PFSK-1 (cell line): ENCODE measurements at regions not wholly inside any gene's neighbourhood (a gene's known extent, or its start where the extent isn't known, plus 50 kb on each side); places are given as distances from the start of the nearest gene placed in this dataset.

Source experiments
- FOXP2 ChIP-seq: optimal IDR thresholded peaks from 2 replicates; pipeline ENCODE3; 2011; ENCODE audit warnings: borderline replicate concordance, control low read depth, inconsistent platforms; ENCODE audit not compliant: insufficient read depth; ENCODE audit errors: extremely low read length, extremely low read depth
- POLR2AphosphoS5 ChIP-seq: IDR thresholded peaks from 2 replicates; pipeline ENCODE4 v1.6.1; 2012; ENCODE audit warnings: low read depth, mild to moderate bottlenecking, control low read depth, low read length, moderate library complexity
- SIN3A ChIP-seq: IDR thresholded peaks from 2 replicates; pipeline ENCODE4 v1.6.1; 2012; ENCODE audit warnings: mild to moderate bottlenecking, low read length, moderate library complexity, borderline replicate concordance; ENCODE audit not compliant: insufficient read depth
- TAF1 ChIP-seq: IDR thresholded peaks from 2 replicates; pipeline ENCODE4 v1.6.1; 2012; ENCODE audit warnings: low read length, control low read depth, borderline replicate concordance; ENCODE audit not compliant: insufficient read depth
- TF ChIP-seq, protein P1 (sequence below), 2 experiments: IDR thresholded peaks; 2 replicates each; pipeline versions ENCODE4 v1.6.1 to v1.8.0; 2011 to 2012; ENCODE audit warnings: low read depth in 2 of 2, low read length in 2 of 2, control low read depth in 1 of 2, inconsistent platforms in 1 of 2, mild to moderate bottlenecking in 1 of 2, moderate library complexity in 1 of 2; ENCODE audit not compliant: insufficient read depth in 1 of 2

DNA sequence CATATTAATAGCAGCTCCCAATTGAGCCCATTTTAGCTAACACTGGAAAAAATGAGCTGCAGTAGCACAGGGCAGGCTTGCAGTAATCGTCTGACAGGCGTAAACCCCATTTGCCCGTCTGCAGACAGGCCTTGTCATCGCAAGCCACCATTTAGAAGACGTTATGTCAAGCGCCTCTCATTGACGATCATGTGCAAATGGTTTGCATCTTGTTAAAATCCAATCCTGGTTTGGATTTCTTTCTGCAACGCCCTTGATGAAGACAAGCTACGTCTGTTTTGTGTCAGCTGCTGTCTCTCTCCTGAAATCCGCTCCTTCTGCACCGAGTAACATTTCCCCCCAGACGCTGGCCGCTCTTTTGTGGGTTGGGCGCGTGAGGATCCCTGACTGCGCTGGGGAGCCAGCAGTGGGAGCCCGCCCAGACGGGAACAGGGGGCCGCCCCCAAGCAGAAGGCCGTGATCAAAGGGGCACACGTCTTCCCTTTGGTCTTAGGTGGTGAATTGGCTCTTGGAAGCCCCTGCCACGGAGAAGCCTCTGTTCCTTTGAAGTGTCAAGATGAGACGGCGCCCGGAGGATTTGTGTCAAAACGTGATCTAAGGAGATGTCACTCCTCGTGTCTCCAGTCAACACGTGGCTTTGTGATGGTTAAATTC, 84.2 kb upstream of the GPC1 start:
- TF ChIP-seq SIN3A: no peak
- TF ChIP-seq FOXP2: no peak
- TF ChIP-seq, protein P1, sequence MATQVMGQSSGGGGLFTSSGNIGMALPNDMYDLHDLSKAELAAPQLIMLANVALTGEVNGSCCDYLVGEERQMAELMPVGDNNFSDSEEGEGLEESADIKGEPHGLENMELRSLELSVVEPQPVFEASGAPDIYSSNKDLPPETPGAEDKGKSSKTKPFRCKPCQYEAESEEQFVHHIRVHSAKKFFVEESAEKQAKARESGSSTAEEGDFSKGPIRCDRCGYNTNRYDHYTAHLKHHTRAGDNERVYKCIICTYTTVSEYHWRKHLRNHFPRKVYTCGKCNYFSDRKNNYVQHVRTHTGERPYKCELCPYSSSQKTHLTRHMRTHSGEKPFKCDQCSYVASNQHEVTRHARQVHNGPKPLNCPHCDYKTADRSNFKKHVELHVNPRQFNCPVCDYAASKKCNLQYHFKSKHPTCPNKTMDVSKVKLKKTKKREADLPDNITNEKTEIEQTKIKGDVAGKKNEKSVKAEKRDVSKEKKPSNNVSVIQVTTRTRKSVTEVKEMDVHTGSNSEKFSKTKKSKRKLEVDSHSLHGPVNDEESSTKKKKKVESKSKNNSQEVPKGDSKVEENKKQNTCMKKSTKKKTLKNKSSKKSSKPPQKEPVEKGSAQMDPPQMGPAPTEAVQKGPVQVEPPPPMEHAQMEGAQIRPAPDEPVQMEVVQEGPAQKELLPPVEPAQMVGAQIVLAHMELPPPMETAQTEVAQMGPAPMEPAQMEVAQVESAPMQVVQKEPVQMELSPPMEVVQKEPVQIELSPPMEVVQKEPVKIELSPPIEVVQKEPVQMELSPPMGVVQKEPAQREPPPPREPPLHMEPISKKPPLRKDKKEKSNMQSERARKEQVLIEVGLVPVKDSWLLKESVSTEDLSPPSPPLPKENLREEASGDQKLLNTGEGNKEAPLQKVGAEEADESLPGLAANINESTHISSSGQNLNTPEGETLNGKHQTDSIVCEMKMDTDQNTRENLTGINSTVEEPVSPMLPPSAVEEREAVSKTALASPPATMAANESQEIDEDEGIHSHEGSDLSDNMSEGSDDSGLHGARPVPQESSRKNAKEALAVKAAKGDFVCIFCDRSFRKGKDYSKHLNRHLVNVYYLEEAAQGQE (IDR thresholded peaks at IDR 0.05; ENCODE audit: insufficient read depth in 1 of 2, low read depth in 2 of 2, low read length in 2 of 2): no peak
- no peak for TF ChIP-seq POLR2AphosphoS5
- no peak for TF ChIP-seq TAF1

DNA sequence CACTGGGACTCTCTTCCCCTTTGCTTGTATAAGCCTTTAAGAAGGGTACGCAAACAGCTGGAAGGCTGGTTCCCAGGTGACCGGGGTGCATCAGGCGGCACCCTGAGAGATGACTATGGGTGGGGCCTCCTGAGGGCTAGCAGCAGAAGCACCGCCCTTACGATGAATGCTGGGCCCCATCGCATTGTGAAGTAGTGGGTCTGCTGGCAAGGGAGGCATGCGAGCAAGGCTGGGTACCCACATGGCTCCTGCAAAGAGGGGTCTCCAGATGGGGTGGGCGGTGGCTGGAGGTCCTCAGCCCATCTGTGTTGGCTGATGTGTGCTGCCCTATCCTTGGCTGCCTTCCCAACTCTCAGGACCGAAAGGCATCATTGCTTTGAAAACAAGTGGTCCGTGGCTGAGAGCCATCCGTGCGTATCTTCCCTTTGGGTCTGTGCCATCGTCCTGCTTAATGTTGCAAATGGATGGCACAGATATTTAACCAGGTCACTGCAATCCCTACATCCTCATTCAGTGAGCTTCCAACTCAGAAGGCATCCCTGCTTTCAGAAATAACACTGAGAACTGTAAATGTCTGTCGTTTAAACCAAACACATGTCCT, 83.5 kb upstream of the GPC1 start:
- TF ChIP-seq, protein P1 (IDR thresholded peaks at IDR 0.05; ENCODE audit: insufficient read depth in 1 of 2, low read depth in 2 of 2, low read length in 2 of 2): no peak
- TF ChIP-seq POLR2AphosphoS5 (no peak), FOXP2 (no peak), TAF1 (no peak), SIN3A (no peak)

DNA sequence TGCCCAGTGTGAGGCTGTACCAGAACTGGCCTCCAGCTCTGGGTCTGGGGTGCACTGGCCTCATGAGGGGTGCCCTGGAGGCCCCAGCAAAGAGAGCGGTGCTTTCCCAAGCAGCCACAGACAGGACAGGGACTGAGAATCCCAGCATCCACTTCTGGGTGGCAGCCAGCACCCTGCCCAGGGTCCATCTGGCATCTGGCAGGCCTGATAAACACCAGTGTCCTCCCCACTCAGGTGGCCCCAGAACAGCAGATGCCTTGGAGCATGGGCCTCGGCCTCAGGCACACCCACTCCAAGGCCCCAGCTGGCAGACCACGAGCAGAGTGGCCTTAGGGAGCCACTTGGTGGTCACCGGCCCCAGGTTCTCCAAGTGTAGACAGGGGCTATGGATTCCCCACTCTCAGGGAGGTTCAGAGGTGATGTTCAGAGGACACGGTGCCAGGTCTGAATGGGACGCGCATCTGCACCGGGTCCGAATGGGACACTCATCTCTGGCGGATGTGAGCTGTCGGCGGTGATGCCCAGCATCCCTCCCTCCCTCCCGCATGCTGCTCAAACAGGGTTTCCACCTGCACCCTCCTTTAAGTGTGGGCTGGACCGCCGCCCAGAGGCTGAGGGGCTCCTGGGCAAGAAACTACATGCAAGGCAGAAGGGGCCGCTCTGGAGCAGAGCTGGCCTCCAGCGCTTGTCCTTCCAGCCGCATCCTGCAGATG, 82.2 kb upstream of the GPC1 start:
- TF ChIP-seq TAF1 (no peak), POLR2AphosphoS5 (no peak), FOXP2 (no peak), SIN3A (no peak)
- TF ChIP-seq, protein P1 (IDR thresholded peaks at IDR 0.05; ENCODE audit: insufficient read depth in 1 of 2, low read depth in 2 of 2, low read length in 2 of 2): no peak

DNA sequence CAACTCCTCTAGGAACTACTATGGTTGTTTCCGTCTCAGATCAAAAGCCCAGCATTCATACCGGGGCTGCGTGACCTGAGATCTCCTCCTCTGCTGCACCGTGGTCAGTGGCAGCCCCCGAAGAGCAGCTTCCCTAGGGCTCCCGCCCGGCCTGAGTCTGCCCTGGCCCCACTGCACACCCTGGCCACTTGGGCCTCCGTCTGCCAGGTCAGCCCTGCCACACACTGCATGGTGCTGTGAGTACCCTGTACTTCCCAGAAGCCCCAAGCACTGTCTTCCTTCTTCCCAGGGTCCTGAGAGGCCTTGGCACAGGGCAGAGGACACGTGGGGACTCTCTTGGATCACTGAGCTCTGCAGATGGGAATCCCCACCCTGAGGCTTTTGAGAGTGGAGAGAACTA, 81.5 kb upstream of the GPC1 start:
- TF ChIP-seq SIN3A (no peak), FOXP2 (no peak), POLR2AphosphoS5 (no peak), TAF1 (no peak)
- TF ChIP-seq, protein P1 (IDR thresholded peaks at IDR 0.05; ENCODE audit: insufficient read depth in 1 of 2, low read depth in 2 of 2, low read length in 2 of 2): no peak
